SK-N-SH (cell line): ENCODE measurements at regions not wholly inside any gene's neighbourhood (a gene's known extent, or its start where the extent isn't known, plus 50 kb on each side); places are given as distances from the start of the nearest gene placed in this dataset.

Source experiments
- CTCF ChIA-PET: fragments of 300-600, 350-600 bp; formaldehyde crosslinking; extraction: SDS; loops from one replicate; lab custom pipeline; 2021; lab: Yijun Ruan, JAX
- POLR2A ChIA-PET: fragments of 350-600 bp; sonication (Branson Sonifier 250); formaldehyde crosslinking; extraction: SDS; loops from one replicate; lab custom pipeline; 2020; ENCODE audit warnings: antibody characterized with exemption, inconsistent platforms; lab: Yijun Ruan, JAX
- DNase-seq: peaks from one replicate; pipeline ENCODE4 v3.0.0; 2012
- H2AFZ ChIP-seq: fragments of 200-600 bp; sonication (generic); 2 replicates; pipeline ENCODE4 v1.8.1; 2016; ENCODE audit warnings: antibody characterized with exemption, mild to moderate bottlenecking, low read depth
- H3F3A ChIP-seq: fragments of 200-600 bp; sonication (generic); replicated peaks from 2 replicates; pipeline ENCODE3; 2016; ENCODE audit warnings: antibody characterized with exemption, mild to moderate bottlenecking; ENCODE audit not compliant: insufficient read depth
- H3K27ac ChIP-seq, 2 experiments: fragments of 200-500 bp in 1 of 2; fragments of 200-600 bp in 1 of 2; sonication (Bioruptor generic) in 1 of 2; sonication (generic), shearing (Covaris generic) in 1 of 2; 2 replicates each; pipeline versions ENCODE4 v1.5.1 to v1.6.1; 2014 to 2016; ENCODE audit warnings: low read depth in 2 of 2, inconsistent platforms in 1 of 2, low read length in 1 of 2, mild to moderate bottlenecking in 1 of 2, mixed read lengths in 1 of 2
- H3K27me3 ChIP-seq: fragments of 200-600 bp; sonication (generic), shearing (Covaris generic); 2 replicates; pipeline ENCODE4 v1.6.1; 2016; ENCODE audit warnings: mixed run types; ENCODE audit not compliant: insufficient read depth
- H3K36me3 ChIP-seq, 2 experiments: fragments of 200-500 bp in 1 of 2; fragments of 200-600 bp in 1 of 2; sonication (Bioruptor generic) in 1 of 2; sonication (generic) in 1 of 2; replicated peaks in 1 of 2; 2 replicates each; pipeline versions ENCODE3 to v1.5.1; 2014 to 2016; ENCODE audit warnings: low read length in 1 of 2, mild to moderate bottlenecking in 1 of 2; ENCODE audit not compliant: insufficient read depth in 2 of 2, control insufficient read depth in 1 of 2
- H3K4me1 ChIP-seq, 2 experiments: fragments of 200-500 bp in 1 of 2; fragments of 200-600 bp in 1 of 2; sonication (Bioruptor generic) in 1 of 2; sonication (generic), shearing (Covaris generic) in 1 of 2; 2 replicates each; pipeline versions ENCODE4 v1.5.1 to v1.6.1; 2014 to 2016; ENCODE audit warnings: low read depth in 1 of 2, low read length in 1 of 2, mixed run types in 1 of 2; ENCODE audit not compliant: insufficient read depth in 2 of 2, control insufficient read depth in 1 of 2
- H3K4me2 ChIP-seq: fragments of 200-600 bp; sonication (generic), shearing (Covaris generic); 2 replicates; pipeline ENCODE4 v1.6.1; 2017; ENCODE audit warnings: mixed run types
- H3K4me3 ChIP-seq, 2 experiments: fragments of 200-500 bp in 1 of 2; fragments of 200-600 bp in 1 of 2; sonication (Bioruptor generic) in 1 of 2; sonication (generic), shearing (Covaris generic) in 1 of 2; 2 replicates each; pipeline versions ENCODE4 v1.5.1 to v1.8.1; 2014 to 2016; ENCODE audit warnings: low read depth in 2 of 2, inconsistent platforms in 1 of 2, low read length in 1 of 2, mild to moderate bottlenecking in 1 of 2, mixed read lengths in 1 of 2, moderate library complexity in 1 of 2
- H3K79me2 ChIP-seq: fragments of 200-600 bp; sonication (generic); 2 replicates; pipeline ENCODE4 v1.8.1; 2017; ENCODE audit warnings: mild to moderate bottlenecking; ENCODE audit not compliant: insufficient read depth
- H3K9ac ChIP-seq: fragments of 200-600 bp; sonication (generic); 2 replicates; pipeline ENCODE4 v1.6.1; 2017; ENCODE audit warnings: mixed run types
- H3K9me2 ChIP-seq: fragments of 200-600 bp; sonication (generic); 2 replicates; pipeline ENCODE4 v1.6.1; 2017; ENCODE audit warnings: mixed run types
- H3K9me3 ChIP-seq: fragments of 200-600 bp; sonication (generic); 2 replicates; pipeline ENCODE4 v1.6.1; 2017; ENCODE audit warnings: mixed run types, mild to moderate bottlenecking, moderate library complexity
- H4K20me1 ChIP-seq: fragments of 200-600 bp; sonication (generic); 2 replicates; pipeline ENCODE4 v1.6.1; 2017; ENCODE audit warnings: mild to moderate bottlenecking, mixed run types; ENCODE audit not compliant: insufficient read depth
- EZH2phosphoT487 ChIP-seq: fragments of 200-600 bp; sonication (generic); IDR thresholded peaks from 2 replicates; pipeline ENCODE4 v1.6.1; 2017; ENCODE audit warnings: low read depth, mixed run types, mild to moderate bottlenecking, antibody characterized with exemption, moderate library complexity, borderline replicate concordance
- FOSL2 ChIP-seq: IDR thresholded peaks from 2 replicates; pipeline ENCODE4 v1.4.0; 2012; ENCODE audit warnings: low read depth, mild to moderate bottlenecking, moderate library complexity, borderline replicate concordance
- FOXM1 ChIP-seq: IDR thresholded peaks from 2 replicates; pipeline ENCODE4 v1.4.0; 2012; ENCODE audit warnings: low read depth, mild to moderate bottlenecking
- GABPA ChIP-seq: IDR thresholded peaks from 2 replicates; pipeline ENCODE4 v1.4.0; 2012; ENCODE audit warnings: low read depth, mild to moderate bottlenecking
- GATA2 ChIP-seq: sonication (generic); formaldehyde crosslinking; IDR thresholded peaks from 2 replicates; pipeline ENCODE4 v1.5.0; 2020; ENCODE audit warnings: mild to moderate bottlenecking, missing genetic modification reagents
- JUND ChIP-seq: IDR thresholded peaks from 2 replicates; pipeline ENCODE4 v1.4.0; 2012
- MXI1 ChIP-seq: IDR thresholded peaks from 2 replicates; pipeline ENCODE4 v1.6.1; 2012; ENCODE audit warnings: mild to moderate bottlenecking, low read depth, low read length, improper control_type of control experiment
- NFIC ChIP-seq: IDR thresholded peaks from 2 replicates; pipeline ENCODE4 v1.4.0; 2012; ENCODE audit warnings: borderline replicate concordance
- SIN3A ChIP-seq: IDR thresholded peaks from 2 replicates; pipeline ENCODE4 v1.6.1; 2012; ENCODE audit warnings: low read depth, mild to moderate bottlenecking, low read length, moderate library complexity, borderline replicate concordance
- YY1 ChIP-seq: IDR thresholded peaks from 2 replicates; pipeline ENCODE4 v1.4.0; 2012; ENCODE audit warnings: low read depth, mild to moderate bottlenecking
- ZBTB33 ChIP-seq: IDR thresholded peaks from 2 replicates; pipeline ENCODE4 v1.4.0; 2012; ENCODE audit warnings: low read depth, borderline replicate concordance
- WGBS: methylation state at CpG from one replicate; pipeline ENCODE4 v1.1.6; 2017; ENCODE audit warnings: low lambda C conversion rate; 5-methylcytosine and 5-hydroxymethylcytosine counted together

GRCh38 chr4:166274136-166274761 lies 401.2 kb downstream of the TLL1 start:
- peaks cover 8% of the 10 kb centered on the region for H3F3A ChIP-seq
- no peaks in the 10 kb centered on the region for H3K79me2 ChIP-seq
- H3K27ac ChIP-seq = no peak overlapping the region
- WGBS = 65% methylated on average over 21 of the region's 21 CpGs
- H4K20me1 ChIP-seq = no peaks in the 10 kb centered on the region
- no peaks in the 10 kb centered on the region for H3K27me3 ChIP-seq
- no peaks in the 10 kb centered on the region for H3K9me2 ChIP-seq
- peak overlapping the region; percentile 67; the same call in 1 of the 2 replicates for H2AFZ ChIP-seq
- DNase-seq = no peak
- no peaks in the 10 kb centered on the region; a peak in 1 of 4 replicates for H3K4me1 ChIP-seq
- no peaks in the 10 kb centered on the region for H3K36me3 ChIP-seq
- ChIA-PET POLR2A (no interaction called here), CTCF (no interaction called here)
- TF ChIP-seq FOSL2 (no peak), EZH2phosphoT487 (no peak), GATA2 (CRISPR knock-in tag) (no peak), JUND (no peak), MXI1 (no peak), FOXM1 (no peak), YY1 (no peak), NFIC (no peak), GABPA (no peak), SIN3A (no peak)
- no peaks in the 10 kb centered on the region for H3K9me3 ChIP-seq
- H3K9ac ChIP-seq = no peak overlapping the region
- no peak overlapping the region for H3K4me2 ChIP-seq
- H3K4me3 ChIP-seq = no peak overlapping the region

GRCh38 chr4:166274775-166275174 lies 401.7 kb downstream of the TLL1 start:
- no peaks in the 10 kb centered on the region; a peak in 1 of 4 replicates for H3K4me1 ChIP-seq
- WGBS = 40% methylated on average over 1 of the region's 1 CpG
- H3K4me3 ChIP-seq = no peak overlapping the region
- TF ChIP-seq ZBTB33 = no peak
- H3K79me2 ChIP-seq = no peaks in the 10 kb centered on the region
- H3K27ac ChIP-seq = no peak overlapping the region
- H3K9me2 ChIP-seq = no peaks in the 10 kb centered on the region
- no peaks in the 10 kb centered on the region for H3K9me3 ChIP-seq
- no peaks in the 10 kb centered on the region for H3K36me3 ChIP-seq
- peak overlapping the region; percentile 67; the same call in 1 of the 2 replicates for H2AFZ ChIP-seq
- ChIA-PET CTCF (no interaction called here), POLR2A (no interaction called here)
- no peaks in the 10 kb centered on the region for H4K20me1 ChIP-seq
- no peak for DNase-seq
- H3K27me3 ChIP-seq = no peaks in the 10 kb centered on the region
- H3K4me2 ChIP-seq = no peak overlapping the region
- H3K9ac ChIP-seq = no peak overlapping the region
- peaks cover 8% of the 10 kb centered on the region for H3F3A ChIP-seq
